Adrenal gland (tissue), 9 donors: ENCODE measurements at regions not wholly inside any gene's neighbourhood (a gene's known extent, or its start where the extent isn't known, plus 50 kb on each side); places are given as distances from the start of the nearest gene placed in this dataset.

Source experiments
- DNase-seq, 7 donors: peaks; one replicate each; pipeline ENCODE4 v3.0.0-alpha.2; 2019 to 2020
- H3K27ac ChIP-seq, 5 donors: fragments of 200-600 bp; sonication (generic) in 4 of 5; 1 replicate in 3 of 5; 2 replicates in 2 of 5; pipeline versions ENCODE4 v1.5.1 to v1.8.0; 2016 to 2020; ENCODE audit warnings: mild to moderate bottlenecking in 1 of 5
- H3K27me3 ChIP-seq: fragments of 200-600 bp; 2 replicates; pipeline ENCODE4 v1.8.0; 2021
- H3K36me3 ChIP-seq, 2 donors: fragments of 200-600 bp; replicated peaks in 1 of 2; 1 replicate in 1 of 2; 2 replicates in 1 of 2; pipeline versions ENCODE4 v1.5.1 to v1.8.0; 2018 to 2022
- H3K4me1 ChIP-seq, 2 donors: fragments of 200-600 bp; replicated peaks in 1 of 2; 1 replicate in 1 of 2; 2 replicates in 1 of 2; pipeline versions ENCODE4 v1.5.1 to v1.8.0; 2018 to 2021
- H3K4me3 ChIP-seq, 4 donors: fragments of 200-600 bp; sonication (generic) in 3 of 4; one replicate each; pipeline ENCODE4 v1.5.1; 2016 to 2018
- H3K9me3 ChIP-seq, 3 donors: fragments of 200-600 bp; sonication (generic) in 1 of 3; replicated peaks in 1 of 3; 1 replicate in 2 of 3; 2 replicates in 1 of 3; pipeline versions ENCODE4 v1.5.1 to v1.8.0; 2016 to 2021
- POLR2A ChIP-seq, 2 donors: fragments of 450-650 bp; IDR thresholded peaks; one replicate each; pipeline ENCODE4 v1.6.1; 2017; ENCODE audit warnings: antibody characterized with exemption in 2 of 2, mild to moderate bottlenecking in 2 of 2, moderate library complexity in 1 of 2
- WGBS, 4 donors: extraction: QIAGEN DNeasy Blood & Tissue Kit in 2 of 4; methylation state at CpG; one replicate each; pipeline versions ENCODE4 v1.1.5 to v1.1.7; 2013 to 2017; 5-methylcytosine and 5-hydroxymethylcytosine counted together
- intact Hi-C, 2 donors: fragments of 100-400 bp; cut with DNase I; formaldehyde crosslinking; loops; one replicate each; pipeline versions ENCODE4 v1.14.1 to v1.15.0; 2022 to 2023
- microRNA counts, 2 donors: library from miRNA; unstranded; fragments of <30 nt; microRNA quantifications; one replicate each; lab custom pipeline; 2016
- small RNA-seq, 2 donors: library from RNA; depleted of rRNA; stranded (forward); fragments of <200 nt; gene quantifications; one replicate each; pipeline ENCODE3, GENCODE V24; 2016
- TF ChIP-seq, protein P1 (sequence below), 6 experiments: fragments of 450-650 bp in 4 of 6; fragments of 200-600 bp in 2 of 6; sonication (generic) in 1 of 6; IDR thresholded peaks; 1 replicate in 5 of 6; 2 replicates in 1 of 6; pipeline versions ENCODE4 v1.5.1 to v1.8.0; 2016 to 2021; ENCODE audit warnings: antibody characterized with exemption in 6 of 6, mild to moderate bottlenecking in 2 of 6, moderate library complexity in 1 of 6
- donor health status: healthy with polysubstance abuse.
- donor health status: Bipolar disorder and iron deficiency.
- donor health status: DM: yes; HTN: yes; CAD: no.
- donor health status: DM: no; HTN: no; CAD: no.
- donor health status: DM: no; HTN: no; CAD: no.

DNA sequence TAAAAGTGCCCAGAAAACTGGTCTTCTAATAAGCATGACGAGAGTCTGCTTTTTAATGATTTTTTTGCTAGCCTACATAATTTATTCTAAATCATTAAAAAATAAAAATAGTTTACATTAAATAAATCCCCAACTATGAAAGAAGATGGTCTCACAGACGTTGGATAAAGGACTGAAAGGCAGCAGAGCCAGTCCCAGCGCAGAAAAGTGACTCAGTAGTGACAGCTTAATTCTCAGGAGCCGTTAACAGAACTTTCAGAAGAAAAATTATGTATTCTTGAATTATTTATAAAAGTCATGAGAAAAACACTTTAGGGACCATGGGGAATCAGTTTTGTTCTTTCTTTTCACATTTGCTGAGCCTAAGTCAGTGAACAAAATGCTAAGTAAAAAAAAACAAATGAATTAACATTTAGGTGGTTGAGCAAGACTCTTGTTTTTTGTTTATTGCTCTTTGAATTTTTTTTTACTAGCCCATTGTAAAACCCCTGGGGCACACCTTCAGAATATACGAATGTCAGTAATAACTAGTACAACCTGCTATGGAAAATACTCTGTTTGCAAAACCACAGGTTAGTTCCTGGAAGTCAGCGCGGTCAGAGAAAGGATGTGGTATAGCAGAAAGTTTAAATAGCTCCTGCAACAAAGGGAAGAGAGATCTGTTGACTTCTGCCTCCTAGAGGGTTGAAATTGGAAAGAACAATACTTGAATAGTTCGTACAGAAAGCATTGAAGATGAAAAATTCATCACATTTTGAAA lies 50.4 kb upstream of the CCDC160 start:
- no peak for TF ChIP-seq POLR2A (IDR thresholded peaks at IDR 0.05)
- TF ChIP-seq, protein P1, sequence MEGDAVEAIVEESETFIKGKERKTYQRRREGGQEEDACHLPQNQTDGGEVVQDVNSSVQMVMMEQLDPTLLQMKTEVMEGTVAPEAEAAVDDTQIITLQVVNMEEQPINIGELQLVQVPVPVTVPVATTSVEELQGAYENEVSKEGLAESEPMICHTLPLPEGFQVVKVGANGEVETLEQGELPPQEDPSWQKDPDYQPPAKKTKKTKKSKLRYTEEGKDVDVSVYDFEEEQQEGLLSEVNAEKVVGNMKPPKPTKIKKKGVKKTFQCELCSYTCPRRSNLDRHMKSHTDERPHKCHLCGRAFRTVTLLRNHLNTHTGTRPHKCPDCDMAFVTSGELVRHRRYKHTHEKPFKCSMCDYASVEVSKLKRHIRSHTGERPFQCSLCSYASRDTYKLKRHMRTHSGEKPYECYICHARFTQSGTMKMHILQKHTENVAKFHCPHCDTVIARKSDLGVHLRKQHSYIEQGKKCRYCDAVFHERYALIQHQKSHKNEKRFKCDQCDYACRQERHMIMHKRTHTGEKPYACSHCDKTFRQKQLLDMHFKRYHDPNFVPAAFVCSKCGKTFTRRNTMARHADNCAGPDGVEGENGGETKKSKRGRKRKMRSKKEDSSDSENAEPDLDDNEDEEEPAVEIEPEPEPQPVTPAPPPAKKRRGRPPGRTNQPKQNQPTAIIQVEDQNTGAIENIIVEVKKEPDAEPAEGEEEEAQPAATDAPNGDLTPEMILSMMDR (IDR thresholded peaks at IDR 0.05): no peak
- Histone ChIP-seq H3K36me3 (no peaks in the 10 kb centered on the region), H3K4me3 (no peak overlapping the region), H3K9me3 (no peaks in the 10 kb centered on the region), H3K27me3 (peaks cover 24% of the 10 kb centered on the region), H3K4me1 (no peaks in the 10 kb centered on the region), H3K27ac (no peak overlapping the region)
- no peak for DNase-seq
- 42 to 55% (median 48%) methylated on average over 8 of the region's 8 CpGs for WGBS, 4 donors
- intact Hi-C loops: no loop called here

MicroRNA genes in the stretch of these regions (microRNA counts, 767-probe panel; counts per million panel counts)
- microRNA hsa-miR-106a-5p+hsa-miR-17-5p (lab: Ali Mortazavi, UCI): 4,610 to 5,769 counts per million in 2 donors
- microRNA hsa-miR-18b-5p (lab: Ali Mortazavi, UCI): 0 counts per million in 2 donors
- microRNA hsa-miR-363-3p (lab: Ali Mortazavi, UCI): 0 counts per million in 2 donors

Small RNA genes lying in the stretch of these regions (small RNA-seq; reads per million reads assigned to genes)
- gene RF00019 (0 reads per million in 2 donors), gene TIMM8BP2 (0 reads per million in 2 donors)
